Fibroblast of the aortic adventitia (primary cell): ENCODE measurements at regions not wholly inside any gene's neighbourhood (a gene's known extent, or its start where the extent isn't known, plus 50 kb on each side); places are given as distances from the start of the nearest gene placed in this dataset.

Source experiments
- DNase-seq: peaks from one replicate; pipeline ENCODE4 v3.0.0-alpha.2; 2010; ENCODE audit warnings: low read depth
- H3K4me3 ChIP-seq: 2 replicates; pipeline ENCODE4 v1.5.1; 2011; ENCODE audit warnings: low read depth, mild to moderate bottlenecking, control low read depth, low read length, moderate library complexity
- TF ChIP-seq, protein P1 (sequence below): IDR thresholded peaks from 2 replicates; pipeline ENCODE4 v1.5.1; 2011; ENCODE audit warnings: mild to moderate bottlenecking, low read length, control low read depth, inconsistent platforms; ENCODE audit not compliant: insufficient read depth

DNA sequence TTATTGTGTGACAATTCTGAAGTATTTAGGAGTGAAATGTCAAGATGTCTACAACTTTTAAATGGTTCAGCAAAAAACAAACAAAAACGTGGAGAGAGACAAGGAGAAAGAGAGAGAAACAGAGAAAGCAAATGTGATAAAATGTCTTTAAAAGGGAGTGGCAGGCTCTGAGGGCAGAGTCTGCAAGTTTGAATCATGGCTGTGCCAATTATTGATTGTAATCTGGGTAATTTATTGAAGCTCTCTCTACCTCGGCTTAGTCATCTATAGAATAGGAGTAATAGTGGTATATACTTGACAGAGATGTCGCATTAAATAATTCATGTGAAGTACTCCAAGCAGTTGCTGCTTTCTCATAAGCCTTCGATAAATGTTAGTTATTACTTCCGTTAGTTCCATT, 61.3 kb upstream of the ARID1B start:
- H3K4me3 ChIP-seq: no peak overlapping the region
- no peak for DNase-seq
- TF ChIP-seq, protein P1, sequence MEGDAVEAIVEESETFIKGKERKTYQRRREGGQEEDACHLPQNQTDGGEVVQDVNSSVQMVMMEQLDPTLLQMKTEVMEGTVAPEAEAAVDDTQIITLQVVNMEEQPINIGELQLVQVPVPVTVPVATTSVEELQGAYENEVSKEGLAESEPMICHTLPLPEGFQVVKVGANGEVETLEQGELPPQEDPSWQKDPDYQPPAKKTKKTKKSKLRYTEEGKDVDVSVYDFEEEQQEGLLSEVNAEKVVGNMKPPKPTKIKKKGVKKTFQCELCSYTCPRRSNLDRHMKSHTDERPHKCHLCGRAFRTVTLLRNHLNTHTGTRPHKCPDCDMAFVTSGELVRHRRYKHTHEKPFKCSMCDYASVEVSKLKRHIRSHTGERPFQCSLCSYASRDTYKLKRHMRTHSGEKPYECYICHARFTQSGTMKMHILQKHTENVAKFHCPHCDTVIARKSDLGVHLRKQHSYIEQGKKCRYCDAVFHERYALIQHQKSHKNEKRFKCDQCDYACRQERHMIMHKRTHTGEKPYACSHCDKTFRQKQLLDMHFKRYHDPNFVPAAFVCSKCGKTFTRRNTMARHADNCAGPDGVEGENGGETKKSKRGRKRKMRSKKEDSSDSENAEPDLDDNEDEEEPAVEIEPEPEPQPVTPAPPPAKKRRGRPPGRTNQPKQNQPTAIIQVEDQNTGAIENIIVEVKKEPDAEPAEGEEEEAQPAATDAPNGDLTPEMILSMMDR: no peak

DNA sequence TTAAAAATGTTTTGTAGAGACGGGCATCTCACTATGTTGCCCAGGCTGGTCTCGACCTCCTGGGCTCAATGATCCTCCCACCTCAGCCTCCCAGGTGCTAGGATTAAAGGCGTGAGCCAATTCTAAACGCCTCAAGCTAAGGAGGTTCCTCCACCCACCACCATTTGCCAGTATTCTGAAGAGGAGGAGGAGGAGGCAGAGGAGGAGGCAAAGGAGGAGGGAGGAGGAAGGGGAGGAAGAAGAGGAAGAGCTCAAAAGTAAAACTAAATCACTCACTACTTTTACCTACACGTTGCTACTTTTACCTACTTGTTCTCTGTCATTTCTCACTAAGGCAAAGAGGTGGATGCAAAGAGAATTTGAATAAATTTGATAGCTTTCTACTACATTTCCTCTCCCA, 63.6 kb upstream of the ARID1B start:
- no peak overlapping the region for H3K4me3 ChIP-seq
- DNase-seq: no peak
- TF ChIP-seq, protein P1: no peak

DNA sequence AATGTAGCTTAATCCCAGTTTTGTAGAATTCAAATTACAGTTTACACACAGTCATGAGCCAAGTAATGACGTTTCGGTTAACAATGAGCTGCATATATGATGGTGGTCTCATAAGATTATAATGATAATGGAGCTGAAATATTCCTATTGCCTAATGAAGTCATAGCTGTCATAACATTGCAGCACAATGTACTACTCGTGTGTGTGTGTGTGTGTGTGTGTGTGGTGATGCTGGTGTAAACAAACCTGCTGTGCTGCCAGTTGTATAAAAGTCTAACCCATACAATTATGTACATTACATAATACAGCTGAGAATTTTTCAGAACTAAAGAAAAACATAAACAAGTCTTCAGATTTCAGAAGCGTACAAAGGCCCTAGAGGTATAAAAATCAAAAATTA, 66.7 kb upstream of the ARID1B start:
- TF ChIP-seq, protein P1: no peak
- DNase-seq: no peak
- no peak overlapping the region for H3K4me3 ChIP-seq

DNA sequence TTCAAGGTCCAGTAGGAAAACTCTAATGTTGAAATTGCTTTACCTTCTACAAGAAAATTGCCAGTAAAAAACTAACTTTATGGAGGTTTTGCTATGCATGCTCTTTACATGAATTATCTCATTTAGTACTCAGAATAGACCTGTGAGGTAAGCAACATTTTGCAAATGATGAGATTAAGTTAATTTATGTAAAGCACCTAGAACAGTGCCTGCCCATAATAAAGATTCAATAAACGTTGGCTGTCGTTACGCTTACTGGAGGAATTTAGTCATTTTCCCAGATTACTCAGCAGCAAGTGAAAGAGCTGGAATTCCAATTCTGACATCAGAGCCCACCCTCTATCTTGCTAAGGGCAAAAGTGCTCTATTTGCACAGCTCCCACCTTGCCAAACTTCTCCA, 69.4 kb upstream of the ARID1B start:
- no peak overlapping the region for H3K4me3 ChIP-seq
- TF ChIP-seq, protein P1: no peak
- no peak for DNase-seq

DNA sequence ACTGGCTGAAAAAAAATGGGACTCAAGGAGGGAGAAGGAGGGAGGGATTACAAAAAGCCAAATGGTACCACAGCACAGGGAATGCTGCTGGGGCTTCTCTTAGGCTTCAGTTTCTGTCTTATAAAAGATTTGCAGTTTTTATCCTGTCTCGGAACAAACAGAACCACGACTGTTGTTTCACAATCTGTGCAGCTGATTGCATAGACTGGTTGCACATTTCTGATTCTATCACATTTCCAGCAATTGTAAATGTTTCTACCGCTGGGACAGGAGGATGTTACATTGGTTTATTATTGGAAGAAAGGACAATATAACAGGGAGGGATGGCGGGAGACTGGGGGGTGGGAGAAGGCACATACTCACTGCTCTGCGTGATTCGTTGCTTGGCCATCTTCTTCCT, 73.5 kb upstream of the ARID1B start:
- TF ChIP-seq, protein P1: no peak
- DNase-seq: no peak
- H3K4me3 ChIP-seq: no peak overlapping the region

DNA sequence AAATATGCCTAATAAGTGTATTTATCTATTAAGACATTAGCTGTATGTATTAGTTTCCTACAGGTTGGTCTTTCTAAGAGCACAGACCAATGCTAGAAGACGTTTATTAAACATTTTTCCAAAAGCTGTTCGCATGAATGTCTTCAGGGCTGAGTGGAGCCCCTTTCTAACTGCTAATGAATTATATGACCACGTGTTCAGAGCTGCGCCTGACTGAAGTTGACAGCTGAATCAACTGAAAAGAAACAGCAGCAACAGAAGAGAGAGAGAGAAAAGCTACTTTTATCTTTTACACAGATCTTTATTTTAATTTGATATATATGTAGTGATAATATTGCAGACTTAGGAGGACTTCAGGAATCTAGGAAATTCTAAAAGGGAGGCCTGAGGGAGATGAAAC, 75.2 kb upstream of the ARID1B start:
- DNase-seq: no peak
- H3K4me3 ChIP-seq: no peak overlapping the region
- TF ChIP-seq, protein P1: no peak

DNA sequence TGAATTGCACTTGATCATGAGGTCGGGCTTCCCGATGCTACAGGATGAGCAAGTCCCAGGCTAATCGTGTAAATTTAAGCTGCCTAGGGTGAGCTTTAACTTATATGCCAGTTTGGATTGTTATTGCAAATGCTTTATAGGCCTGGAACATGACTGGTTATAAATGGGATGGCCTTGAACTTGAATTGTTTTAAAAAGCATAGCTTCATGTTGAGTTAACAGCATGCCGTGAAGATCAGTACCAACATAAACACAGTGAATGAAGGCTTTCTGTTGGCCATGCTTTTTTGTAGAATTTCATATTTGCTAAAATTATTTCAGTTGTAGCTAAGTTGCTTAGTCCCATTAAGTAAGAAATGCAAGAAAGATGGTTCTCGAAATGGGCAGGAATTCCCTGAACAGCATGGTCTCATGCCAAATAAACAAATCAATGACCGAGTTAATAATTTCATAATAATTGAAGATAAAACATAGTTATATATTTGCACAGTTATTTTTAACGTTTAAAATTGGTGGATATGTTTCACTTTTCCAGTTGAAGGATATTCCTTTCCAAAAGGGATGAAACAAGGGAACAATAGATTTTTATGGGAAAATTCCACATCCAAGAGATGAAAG, 76.6 kb upstream of the ARID1B start:
- no peak overlapping the region for H3K4me3 ChIP-seq
- DNase-seq: no peak
- TF ChIP-seq, protein P1: no peak
